Stimulated activated CD4-positive, alpha-beta T cell treated with anti-CD3 and anti-CD28 coated beads, Interleukin-12 subunit alpha, Interleukin-12 subunit beta, amount 100 ng/mL, for 48 hours (primary cell): ENCODE measurements at regions not wholly inside any gene's neighbourhood (a gene's known extent, or its start where the extent isn't known, plus 50 kb on each side); places are given as distances from the start of the nearest gene placed in this dataset.

Experiments
- DNase-seq, 3 donors: peaks; one replicate each; pipeline ENCODE4 v3.0.0-alpha.2; 2020; ENCODE audit warnings: low read depth in 2 of 3, low spot score in 1 of 3

DNA sequence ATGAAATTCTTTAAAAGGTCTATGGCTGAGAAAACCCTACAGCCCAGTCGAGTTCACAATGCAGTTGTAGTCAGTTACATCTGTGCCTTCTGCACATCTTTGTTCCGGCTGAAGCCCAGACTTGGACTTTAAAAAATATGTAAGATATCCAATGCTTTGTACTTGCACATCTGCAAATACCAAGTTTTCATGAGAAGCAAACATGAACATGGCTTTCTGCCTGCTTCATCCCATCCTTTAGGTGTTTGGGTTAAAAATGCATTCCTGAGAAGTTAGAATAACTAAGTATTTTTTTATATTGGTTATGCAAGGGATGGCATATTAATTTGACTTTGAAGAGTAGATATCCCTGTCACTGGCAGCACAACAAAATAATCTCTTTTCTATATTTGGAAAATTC, 528.4 kb downstream of the METTL15 start:
- DNase-seq = no peak

DNA sequence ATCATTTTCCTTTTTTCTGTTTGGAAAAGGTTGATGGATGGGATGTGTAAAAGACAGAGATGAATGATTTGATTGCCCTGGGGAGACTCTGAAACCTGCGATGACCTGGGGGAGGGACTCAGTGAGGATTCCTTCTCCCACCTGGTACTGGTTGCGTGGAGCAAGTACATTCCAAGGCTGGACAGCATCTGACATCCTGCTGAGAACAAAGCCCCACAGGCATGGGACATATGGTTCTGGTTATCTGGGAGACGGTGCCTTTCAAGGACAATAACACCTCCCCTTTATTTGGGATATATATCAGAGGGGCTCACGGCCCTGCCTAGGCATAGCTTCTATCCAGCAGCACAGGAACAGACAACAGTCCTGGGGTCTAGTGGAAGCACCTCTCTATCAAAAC, 527.8 kb downstream of the METTL15 start:
- DNase-seq = no peak

DNA sequence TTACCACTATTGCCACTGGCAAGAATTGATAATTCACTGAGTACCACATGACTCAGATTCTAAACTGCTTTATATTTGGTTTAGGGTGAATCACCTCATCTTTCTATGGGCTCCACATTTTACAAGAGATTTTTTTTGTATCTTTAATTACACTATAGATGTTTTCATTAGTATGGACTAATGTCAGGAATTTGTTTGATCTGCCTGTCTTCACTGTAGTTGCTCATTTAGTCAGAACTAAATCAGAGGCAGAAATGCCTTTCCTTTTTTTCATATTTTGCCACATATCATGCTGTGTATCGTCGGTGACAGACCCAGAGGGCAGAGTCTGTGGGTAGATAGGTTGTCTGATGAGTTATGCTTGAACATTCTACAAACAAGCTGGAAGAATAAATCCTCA, 524.1 kb downstream of the METTL15 start:
- no peak for DNase-seq

DNA sequence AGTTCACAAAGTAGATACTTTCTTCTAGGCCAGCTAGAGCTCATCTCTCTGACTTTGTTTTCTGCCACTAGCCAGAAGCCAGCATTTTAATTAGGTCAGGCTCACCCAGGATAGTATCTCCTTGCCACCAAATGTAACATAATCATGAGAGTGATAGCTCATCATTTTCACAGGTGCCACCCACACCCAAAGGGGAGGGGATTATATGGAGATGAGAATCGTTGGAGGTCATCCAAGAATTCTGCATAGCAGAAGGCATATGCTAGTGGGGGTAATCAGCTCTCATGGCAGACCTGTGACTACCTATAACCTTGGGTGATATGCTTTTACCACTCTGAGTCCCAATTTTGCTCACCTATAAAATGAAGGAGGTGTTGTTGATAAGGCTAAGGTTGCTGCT, 523.0 kb downstream of the METTL15 start:
- DNase-seq = no peak

DNA sequence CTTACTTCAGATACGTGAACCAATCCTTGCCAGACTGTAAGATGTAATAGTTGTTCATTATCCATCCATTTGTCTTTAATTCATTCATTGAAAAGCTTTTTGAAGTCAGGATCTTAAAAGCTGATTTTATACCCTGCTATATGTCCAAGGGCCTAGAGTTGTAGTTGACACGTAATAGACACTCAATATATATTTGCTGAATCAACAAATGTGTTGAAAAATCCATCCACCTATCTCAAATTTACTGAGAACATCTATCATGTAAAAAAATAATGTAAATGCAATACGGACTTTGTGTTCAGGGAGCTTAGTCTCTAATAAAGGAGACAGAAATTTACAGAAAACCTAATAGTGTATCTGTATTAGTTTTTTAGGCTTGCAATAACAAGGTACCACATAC, 521.0 kb downstream of the METTL15 start:
- DNase-seq = no peak

DNA sequence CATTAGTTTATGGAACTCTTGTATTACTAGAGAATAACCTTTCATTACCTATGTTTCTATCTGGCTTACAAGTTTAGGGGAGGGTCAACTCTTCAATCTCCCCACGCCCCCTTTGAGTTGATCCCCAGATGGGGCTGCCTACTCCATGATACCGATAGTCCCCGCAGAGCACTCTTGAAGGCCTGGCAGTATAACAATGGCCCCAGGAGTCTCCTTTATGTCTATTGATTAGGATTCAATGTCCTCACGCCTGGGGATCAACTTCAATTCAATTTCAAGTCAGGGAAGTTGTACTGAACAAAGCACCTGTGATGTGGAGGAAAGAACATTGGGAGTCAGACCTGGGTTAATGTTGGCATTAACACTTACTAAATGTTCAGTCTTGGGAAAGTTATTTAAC, 520.2 kb downstream of the METTL15 start:
- no peak for DNase-seq

DNA sequence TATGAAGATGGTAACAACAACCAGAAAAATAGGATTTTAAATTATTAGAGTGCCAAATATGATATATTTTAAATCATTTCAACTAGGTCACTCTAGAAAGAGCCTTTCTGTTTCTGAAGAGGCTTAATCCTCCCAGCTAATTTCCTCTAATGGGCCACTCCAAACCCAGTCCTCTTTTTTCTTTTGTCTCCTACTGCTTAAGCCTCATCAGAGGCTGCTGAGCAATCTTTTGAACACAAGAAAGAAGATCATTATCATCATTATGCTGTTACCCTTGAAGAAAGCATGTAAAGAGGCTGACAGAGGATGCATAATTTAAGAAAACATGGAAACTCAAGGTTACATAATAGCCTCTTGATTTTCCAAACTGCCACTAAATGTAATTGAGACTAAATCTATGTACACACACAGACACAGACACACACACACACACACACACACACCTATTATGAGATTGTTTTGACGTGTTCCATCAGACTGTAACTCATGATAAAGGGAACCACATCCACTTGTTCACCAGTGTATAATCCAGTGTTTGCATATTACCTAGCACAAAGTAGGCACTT, 519.6 kb downstream of the METTL15 start:
- DNase-seq = no peak

DNA sequence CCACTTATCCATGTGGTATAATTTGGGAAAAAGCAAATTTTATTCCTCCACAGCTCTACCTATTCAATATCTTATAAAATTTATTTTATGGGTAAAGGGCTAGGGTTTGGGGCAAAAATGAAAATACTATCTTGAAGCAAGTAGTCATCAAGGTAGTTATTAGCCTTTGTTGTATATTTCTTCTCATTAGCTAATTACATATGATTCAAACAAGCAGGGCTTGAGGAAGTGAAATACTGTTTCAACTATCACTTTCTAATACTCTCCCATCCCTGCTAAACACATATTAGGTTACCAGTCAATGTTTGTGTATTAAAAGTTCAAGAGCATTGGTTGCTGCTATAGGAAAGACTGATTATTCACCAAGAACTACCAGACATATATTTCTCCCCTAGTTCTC, 517.3 kb downstream of the METTL15 start:
- DNase-seq = no peak

DNA sequence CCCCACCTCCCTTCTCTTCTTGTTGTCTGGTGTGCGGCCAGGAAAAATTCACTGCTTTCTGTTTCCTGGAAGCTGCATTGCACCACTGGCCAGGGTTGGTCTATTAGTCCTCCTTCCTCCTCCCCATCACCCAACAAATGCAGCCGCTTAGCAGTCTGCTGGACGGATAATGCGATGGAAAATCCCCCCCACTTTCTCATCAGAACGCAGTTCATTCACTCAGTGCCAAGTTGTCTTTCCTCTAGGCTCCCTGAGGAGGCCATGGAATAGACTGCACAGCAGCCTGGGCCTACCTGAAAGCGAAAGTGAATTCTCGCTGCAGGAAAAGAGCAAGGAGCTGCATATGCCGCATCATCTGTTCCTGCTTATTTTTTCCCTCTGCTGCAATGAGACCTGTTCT, 513.6 kb downstream of the METTL15 start:
- no peak for DNase-seq

DNA sequence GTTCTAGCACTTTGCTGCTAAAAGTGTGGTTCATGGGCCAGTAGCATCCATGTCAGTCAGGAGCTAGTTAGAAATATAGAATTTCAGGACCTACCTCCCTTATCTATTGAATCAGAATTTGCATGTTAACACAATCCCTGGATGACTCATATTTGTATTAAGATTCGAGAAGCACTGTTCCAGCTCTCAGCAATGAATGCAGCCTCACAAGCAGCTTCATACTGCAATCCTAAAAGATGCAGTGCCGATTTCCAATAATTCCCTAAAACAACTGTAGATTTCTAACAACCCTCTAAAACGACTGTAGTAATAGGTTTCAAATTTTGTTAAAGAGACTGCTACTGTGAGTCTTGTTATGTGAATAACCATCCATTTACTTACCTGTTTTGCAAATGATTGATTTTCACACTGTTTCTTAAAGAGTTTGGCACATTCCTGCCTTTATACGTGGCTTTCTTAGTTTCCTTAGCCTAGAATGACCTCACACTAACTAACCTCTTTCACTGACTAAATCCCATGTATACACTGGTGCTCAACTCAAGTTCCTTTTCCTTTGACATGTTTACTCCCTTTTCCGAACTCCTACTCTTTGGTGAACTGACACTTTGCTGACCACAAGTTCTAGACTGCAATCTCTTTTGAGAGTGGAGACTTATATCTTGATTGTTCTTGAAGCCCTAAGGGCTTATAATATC, 511.8 kb downstream of the METTL15 start:
- no peak for DNase-seq

DNA sequence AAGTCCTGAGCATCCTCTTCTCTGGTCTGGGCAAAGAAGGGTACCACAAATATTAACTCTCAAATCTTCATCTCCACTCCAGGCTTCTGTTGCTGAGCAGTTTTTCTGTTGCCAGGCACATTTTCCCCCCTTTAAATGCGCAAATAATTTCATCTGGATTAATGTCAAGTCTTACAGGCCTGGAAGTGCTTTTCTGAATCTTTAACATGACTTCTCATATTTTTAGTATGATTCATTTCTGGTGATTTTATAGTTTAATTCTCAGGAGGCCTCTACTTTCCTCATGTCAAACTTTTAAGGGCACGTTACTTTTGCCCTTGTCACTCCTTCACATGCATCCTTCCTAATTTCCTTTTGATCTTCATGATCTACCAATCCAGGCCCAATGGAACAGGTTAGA, 510.2 kb downstream of the METTL15 start:
- no peak for DNase-seq

DNA sequence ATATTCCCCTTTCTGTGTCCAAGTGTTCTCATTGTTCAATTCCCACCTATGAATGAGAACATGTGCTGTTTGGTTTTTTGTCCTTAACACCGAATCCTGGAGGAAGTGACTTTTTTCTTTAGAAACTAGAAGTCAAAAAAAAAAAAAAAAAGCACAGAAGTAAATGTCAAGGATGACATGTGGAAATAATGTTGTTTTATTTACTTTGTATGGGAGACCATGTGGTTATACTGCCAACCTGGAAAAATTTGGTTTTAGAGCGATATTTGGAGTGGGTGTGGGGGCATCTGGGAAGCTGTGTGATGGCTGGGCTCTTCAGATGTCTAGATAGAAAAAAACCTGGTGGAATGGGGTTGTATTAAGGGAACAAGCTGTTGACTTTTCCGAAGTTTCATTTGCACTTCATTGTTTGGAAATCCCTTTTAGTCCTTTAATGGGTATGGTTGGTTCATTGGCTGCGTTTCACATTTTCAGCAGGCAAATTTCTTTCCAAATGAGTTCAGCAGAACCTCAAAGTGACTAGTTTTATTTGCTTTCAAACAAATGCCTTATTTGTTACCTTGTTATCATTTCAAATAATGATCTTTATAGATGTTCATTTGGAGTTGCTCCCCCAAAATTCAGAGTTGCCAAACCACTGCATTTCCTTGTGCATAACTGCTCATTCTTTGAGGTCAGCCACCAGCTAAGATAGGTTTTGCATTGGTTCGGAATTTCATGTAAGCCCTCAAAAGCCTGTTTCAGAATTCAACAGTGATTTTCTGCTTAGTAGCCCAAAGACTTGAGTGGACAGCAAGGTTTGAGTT, 508.2 kb downstream of the METTL15 start:
- no peak for DNase-seq

DNA sequence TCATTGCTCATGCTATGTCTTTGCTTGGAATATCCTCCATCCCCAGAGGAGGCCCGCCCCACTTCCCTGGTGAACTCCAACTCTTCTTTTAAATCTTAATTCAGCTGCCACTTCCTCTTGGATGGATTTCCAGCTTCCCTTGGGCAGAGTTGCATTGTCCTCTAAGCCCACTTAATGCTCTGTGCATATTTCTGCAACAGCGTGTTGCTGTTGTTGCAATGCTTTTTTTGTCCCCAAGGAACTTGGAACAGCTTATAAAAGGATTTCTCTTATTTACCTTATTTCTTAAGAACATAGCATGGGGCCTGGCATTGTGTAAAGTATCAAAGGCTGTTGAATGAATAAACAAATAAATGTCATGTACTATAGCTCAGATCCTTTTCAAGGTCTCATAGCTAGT, 507.4 kb downstream of the METTL15 start:
- no peak for DNase-seq

DNA sequence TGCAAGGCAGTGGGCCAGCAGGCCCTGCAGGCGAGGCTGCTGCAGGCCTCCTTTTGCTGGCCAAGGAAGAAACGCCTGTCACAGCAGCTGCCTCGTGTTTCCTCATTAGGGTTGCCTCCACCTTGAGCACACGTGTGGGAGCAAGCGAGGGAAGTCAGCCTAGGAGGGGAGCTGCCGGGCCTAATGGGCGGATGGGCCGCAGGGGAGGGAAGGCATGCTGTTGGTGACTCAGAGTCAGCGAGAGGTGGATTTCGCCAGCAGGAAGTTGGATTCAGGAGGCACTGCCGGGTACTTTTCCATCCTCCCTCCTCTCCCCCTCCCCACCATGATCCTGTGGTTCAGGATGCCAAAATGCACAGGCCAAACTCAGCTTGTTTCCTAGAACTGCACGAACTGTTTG, 498.7 kb downstream of the METTL15 start:
- DNase-seq = no peak

DNA sequence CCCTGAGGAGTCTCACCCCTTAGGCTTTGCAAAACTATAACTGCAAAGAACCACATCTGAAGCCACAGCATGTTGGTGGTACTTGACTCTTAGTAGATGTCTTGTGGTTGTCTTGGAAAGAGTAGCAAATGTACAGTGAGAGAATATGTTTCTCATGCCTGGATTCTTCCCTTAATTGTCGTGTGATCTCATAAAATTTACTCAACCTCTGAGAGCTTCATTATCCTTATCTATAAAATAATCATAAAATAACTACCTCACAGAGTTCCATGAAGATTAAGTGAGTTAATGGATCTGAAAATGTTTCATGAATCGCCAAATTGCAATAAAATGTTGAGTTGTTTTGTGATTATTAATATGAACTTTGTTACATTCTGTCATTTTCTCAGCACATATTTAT, 491.5 kb downstream of the METTL15 start:
- DNase-seq = no peak

DNA sequence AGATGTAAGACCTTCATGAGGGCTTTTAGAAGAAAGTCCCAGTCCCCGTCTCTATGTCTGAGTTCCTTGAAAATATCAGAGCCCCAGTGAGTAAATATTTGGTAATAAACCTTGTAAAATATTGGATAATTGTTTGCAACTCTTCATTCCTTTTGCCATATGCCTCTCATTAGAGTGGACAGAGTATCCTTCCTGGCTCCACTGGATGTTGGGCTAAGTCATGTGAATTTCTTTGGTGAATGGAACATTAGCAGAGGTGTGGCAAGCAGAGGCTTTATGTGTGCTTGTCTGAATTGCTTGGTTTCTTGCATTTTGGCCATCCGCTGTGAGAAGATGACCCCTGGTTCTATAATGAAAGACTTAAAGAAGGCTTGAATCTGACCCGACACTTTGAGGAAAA, 490.3 kb downstream of the METTL15 start:
- DNase-seq = no peak

DNA sequence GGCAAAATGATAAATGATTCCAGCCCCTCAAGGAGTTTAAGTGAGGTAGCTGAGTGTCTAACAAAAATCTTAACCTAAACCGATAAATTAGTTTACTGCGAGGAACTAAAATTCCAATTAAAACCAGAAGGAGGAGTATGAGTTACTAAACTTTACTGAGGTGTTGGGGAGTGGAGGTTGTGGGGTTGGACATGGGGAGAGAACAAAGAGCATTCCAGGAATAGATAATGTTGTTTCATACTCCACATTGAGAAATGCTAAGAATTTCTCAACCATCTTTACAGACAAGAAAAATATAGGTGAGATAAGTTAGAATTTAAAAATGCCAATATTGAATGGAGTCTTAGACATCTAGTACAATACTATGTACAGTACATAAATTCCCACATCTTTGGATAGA, 488.6 kb downstream of the METTL15 start:
- no peak for DNase-seq

DNA sequence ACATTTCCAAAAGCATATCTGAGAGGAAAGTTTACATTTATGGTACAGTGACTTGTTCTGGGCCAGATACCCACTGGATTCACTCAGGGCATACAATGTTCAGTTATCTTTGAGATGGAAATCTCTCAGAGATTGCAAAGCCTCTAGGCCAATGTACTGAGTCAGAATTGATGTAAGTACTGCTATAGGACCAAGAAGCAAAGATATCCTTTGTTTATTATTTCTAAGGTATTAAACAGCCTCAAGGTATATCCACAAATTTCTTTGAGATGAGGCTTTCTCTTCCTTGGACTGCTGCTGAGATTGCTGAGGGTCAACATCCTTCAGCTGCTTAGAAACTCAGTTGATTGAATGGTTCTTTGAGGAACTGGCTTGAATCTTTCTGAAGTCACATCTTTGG, 484.0 kb downstream of the METTL15 start:
- DNase-seq = no peak

DNA sequence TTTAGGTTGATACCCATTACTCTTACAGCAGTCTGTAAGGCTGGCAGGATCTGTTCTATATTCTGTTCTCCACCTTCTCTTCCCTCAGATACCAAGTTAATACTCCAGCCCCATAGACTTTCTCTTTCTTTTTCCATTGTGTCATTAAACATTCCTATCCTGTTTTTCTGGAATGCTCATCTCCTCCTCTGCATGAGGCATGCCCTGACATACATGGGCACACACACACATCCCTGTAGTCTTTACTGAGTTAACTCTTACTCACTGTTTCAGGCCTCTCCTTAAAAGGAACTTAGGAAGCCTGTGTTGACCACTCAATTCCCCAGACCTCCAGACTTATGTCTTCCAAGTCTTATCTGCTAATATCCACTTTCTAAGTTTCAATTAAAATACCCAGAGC, 476.8 kb downstream of the METTL15 start:
- DNase-seq = no peak

DNA sequence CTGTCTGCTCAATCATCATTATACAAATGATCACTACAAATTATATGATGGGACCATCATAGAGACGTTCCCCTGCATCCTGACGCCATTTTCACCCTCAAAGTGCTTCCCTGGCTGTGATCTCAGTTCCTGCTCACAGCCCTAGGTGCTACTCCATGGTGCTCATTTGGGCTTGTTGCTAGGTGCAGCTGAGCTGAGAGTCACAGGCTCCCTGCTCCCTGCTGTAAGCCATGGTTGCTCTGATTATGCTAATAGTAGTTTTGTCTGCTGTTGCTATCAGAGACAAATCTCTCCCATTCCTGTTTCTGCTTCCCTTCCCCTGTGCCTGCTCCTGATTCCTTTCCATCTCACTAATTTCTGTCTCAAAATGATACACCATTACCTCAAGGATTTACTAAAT, 474.3 kb downstream of the METTL15 start:
- no peak for DNase-seq

DNA sequence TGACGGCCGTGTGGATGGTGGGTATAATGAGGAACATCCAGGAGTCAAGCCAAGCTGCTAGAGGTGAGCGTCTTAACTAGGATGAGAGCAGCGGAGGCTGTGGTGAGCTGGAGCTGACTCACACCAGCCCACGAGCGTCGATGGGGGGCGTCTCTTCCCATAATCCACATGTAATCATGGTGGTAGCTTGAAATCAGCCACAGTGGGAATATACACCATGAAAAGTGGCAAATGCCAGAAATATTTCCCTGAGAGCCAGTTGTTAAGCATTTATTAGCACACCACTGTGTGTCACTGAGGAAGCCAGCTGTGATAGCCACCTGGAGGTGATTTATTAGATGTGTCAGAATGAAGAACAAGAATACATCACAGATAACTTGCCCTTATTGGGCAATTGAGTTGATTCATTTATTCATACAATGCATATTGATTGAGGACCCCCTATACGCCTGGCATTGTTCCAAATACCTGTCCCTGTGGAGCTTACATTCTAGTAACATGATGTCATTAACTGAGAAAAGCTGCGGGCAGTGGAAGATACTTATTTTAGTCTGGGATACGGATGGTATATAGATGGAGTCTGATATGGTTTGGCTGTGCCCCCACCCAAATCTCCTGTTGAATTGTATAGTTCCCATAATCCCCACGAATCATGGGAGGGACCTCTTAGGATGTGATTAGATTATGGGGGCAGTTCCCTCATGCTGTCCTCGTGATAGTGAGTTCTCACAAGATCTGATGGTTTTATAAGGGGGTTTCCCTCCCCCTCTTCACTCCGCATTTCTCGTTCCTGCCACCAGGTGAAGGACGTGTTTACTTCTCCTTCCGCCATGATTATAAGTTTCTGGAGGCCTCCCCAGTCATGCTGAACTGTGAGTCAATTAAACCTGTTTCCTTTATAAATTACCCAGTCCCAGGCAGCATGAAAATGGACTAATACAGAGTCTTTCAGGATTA, 473.4 kb downstream of the METTL15 start:
- no peak for DNase-seq
